ENCODE measurements at regions not wholly inside any gene's neighbourhood (a gene's known extent, or its start where the extent isn't known, plus 50 kb on each side); places are given as distances from the start of the nearest gene placed in this dataset.

DNA sequence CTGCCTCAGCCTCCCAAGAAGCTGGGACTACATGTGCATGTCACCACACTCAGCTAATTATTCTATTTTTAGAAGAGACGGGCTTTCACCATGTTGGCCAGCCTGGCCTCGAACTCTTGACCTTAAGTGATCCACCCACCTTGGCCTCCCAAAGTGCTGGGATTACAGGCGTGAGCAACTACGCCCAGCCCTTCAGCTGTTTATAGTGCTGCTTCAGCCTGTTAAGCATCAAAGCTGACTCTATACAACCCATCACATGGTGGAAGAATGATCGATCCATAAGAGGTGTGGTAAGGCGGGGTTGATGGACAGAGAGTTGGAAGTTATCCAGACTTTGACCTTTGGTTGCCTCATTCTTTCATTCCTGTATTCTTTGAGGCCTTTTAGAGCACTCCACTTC, 56.2 kb upstream of the RAPGEF2 start:
- Histone ChIP-seq H3K27me3 (no peaks in the 10 kb centered on the region), H3K27ac (no peak overlapping the region), H3K36me3 (no peaks in the 10 kb centered on the region), H3K4me1 (peaks cover 6 to 8% of the 10 kb centered on the region in 2 donors), H3K9me3 (no peaks in the 10 kb centered on the region), H3K4me3 (replicated peaks in 1 of 3) (no peak overlapping the region)
- WGBS, 2 donors: 80 to 84% methylated on average over 6 of the region's 6 CpGs
- DNase-seq: peak in 1 of 2 donors; percentile 11
- no peak for TF ChIP-seq POLR2A (IDR thresholded peaks at IDR 0.05)
- TF ChIP-seq, protein P1, sequence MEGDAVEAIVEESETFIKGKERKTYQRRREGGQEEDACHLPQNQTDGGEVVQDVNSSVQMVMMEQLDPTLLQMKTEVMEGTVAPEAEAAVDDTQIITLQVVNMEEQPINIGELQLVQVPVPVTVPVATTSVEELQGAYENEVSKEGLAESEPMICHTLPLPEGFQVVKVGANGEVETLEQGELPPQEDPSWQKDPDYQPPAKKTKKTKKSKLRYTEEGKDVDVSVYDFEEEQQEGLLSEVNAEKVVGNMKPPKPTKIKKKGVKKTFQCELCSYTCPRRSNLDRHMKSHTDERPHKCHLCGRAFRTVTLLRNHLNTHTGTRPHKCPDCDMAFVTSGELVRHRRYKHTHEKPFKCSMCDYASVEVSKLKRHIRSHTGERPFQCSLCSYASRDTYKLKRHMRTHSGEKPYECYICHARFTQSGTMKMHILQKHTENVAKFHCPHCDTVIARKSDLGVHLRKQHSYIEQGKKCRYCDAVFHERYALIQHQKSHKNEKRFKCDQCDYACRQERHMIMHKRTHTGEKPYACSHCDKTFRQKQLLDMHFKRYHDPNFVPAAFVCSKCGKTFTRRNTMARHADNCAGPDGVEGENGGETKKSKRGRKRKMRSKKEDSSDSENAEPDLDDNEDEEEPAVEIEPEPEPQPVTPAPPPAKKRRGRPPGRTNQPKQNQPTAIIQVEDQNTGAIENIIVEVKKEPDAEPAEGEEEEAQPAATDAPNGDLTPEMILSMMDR (IDR thresholded peaks at IDR 0.05): no peak
- intact Hi-C loops (cut with DNase I): loop anchor here (10.0 kb wide), 1 partner anchor 58 kb away; the partner anchor contains the start of gene RAPGEF2

DNA sequence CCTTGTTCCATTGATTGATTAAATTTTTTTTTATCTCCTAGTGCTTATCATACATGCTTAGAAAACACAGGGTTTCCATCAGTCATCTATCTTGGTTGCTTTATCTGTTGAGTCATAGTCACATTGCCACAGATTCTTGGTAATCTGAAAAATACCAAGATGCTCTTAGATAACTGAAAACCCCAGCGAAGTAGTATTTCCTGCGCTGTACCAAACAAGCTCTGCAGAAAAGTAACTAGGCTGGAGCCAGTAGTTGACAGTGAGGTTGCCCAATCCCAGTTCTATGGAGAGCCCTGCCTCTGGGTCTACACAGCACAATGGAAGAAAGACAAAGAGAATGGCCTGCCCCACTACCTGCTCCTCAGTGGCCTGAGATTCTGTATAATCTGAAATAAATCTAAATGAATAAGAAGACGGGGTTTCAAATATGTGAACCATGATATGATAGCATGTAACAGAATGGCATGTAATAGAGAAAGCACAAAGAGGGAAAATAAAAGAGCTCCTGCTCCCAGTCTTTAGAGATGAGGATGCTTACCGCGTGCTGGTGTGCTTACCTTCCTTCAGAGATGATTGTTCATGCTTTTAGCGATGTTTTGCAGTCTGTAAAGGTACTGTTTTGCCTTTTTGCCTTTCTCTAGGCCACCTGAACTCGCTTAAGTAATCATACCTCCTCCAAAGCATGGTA, 55.3 kb upstream of the RAPGEF2 start:
- Histone ChIP-seq H3K9me3 (no peaks in the 10 kb centered on the region), H3K4me3 (replicated peaks in 1 of 3) (no peak overlapping the region), H3K36me3 (no peaks in the 10 kb centered on the region), H3K27ac (peak overlapping the region in 2 of 3 donors; percentile 44 to 64), H3K4me1 (peaks cover 6 to 8% of the 10 kb centered on the region in 2 donors), H3K27me3 (no peaks in the 10 kb centered on the region)
- TF ChIP-seq, protein P1 (IDR thresholded peaks at IDR 0.05): no peak
- no peak for TF ChIP-seq POLR2A (IDR thresholded peaks at IDR 0.05)
- WGBS, 2 donors: 77 to 83% methylated on average over 7 of the region's 7 CpGs
- no peak for DNase-seq
- intact Hi-C loops (cut with DNase I): loop anchor here (10.0 kb wide), 1 partner anchor 57 kb away; the partner anchor contains the start of gene RAPGEF2

DNA sequence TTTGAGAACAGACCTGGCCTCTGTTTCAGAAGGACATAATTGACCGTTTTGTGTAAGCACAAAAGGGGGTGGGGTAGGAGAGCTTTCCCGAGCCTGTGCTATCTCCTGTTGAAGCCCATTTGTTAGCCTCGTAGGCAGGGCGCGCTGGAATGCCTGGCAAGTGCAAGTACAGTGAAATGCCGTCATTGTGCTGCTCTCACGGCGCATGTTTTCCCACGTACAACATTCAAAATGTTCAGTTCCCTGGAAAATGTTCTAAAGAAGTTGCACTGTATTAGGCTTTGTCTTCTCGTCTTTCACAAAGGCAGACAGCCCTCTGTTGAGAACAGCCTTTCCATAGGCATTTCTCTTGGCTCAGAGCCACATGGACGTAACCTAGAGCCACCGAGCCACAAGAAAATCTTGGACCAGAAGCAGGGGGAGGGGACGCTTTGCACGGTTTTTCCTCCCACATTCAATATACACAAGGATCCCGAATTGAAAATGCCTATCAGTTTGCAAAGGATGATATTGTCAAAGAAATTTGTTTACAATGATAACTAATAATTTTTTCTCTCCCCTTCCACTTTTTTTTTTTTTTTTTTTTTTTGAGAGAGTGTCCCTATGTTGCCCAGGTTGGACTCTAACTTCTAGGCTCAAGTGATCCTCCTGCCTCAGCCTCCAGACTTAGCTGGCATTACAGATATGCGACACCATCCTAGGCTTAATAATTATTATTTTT, 54.6 kb upstream of the RAPGEF2 start:
- WGBS, 2 donors: 14 to 19% methylated on average over 16 of the region's 16 CpGs
- Histone ChIP-seq H3K9me3 (no peaks in the 10 kb centered on the region), H3K27ac (peak overlapping the region; percentile 33 to 64 (median 44)), H3K4me1 (peaks cover 6 to 8% of the 10 kb centered on the region in 2 donors), H3K27me3 (no peaks in the 10 kb centered on the region), H3K36me3 (no peaks in the 10 kb centered on the region), H3K4me3 (replicated peaks in 1 of 3) (no peak overlapping the region)
- intact Hi-C loops (cut with DNase I): loop anchor here (10.0 kb wide), 1 partner anchor 56 kb away; the partner anchor contains the start of gene RAPGEF2
- peak; percentile 79 to 84 for DNase-seq
- no peak for TF ChIP-seq POLR2A (IDR thresholded peaks at IDR 0.05)
- TF ChIP-seq, protein P1 (IDR thresholded peaks at IDR 0.05): no peak

DNA sequence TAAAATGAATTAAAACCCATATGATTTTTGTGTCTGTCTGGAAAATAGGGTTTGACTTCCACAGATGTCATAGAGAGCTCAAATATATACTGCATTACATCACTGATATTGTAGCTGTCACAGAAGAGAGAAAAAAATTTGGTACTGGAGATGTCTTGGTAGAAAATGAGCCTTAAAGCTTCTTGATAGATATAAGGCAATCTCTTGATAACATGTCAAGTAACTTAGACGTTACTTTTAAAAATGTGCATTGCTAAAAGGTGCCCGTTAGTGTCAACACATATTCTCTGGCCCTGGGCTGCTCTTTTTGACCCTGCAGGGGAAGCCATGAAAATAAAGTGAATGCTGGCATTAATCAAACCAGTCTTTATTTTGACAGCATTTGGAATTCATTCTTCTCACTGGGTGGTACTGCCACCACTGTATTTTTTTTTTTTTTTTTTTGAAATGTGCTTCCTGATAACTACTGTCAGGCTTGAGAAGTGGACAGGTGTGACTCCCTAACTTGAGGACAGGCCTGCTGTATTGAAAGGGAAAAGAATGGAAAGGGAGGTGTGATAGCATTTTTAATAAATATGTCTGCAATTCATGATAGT, 53.0 kb upstream of the RAPGEF2 start:
- Histone ChIP-seq H3K9me3 (no peaks in the 10 kb centered on the region), H3K27me3 (no peaks in the 10 kb centered on the region), H3K4me1 (peaks cover 6 to 8% of the 10 kb centered on the region in 2 donors), H3K36me3 (no peaks in the 10 kb centered on the region), H3K4me3 (replicated peaks in 1 of 3) (no peak overlapping the region), H3K27ac (no peak overlapping the region)
- 85 to 86% methylated on average over 2 of the region's 2 CpGs for WGBS, 2 donors
- TF ChIP-seq, protein P1 (IDR thresholded peaks at IDR 0.05): no peak
- TF ChIP-seq POLR2A (IDR thresholded peaks at IDR 0.05): no peak
- DNase-seq: no peak
- intact Hi-C loops (cut with DNase I): loop anchor here (10.0 kb wide), 1 partner anchor 55 kb away; the partner anchor contains the start of gene RAPGEF2
